Dermis blood vessel endothelial cell (primary cell): ENCODE measurements at regions not wholly inside any gene's neighbourhood (a gene's known extent, or its start where the extent isn't known, plus 50 kb on each side); places are given as distances from the start of the nearest gene placed in this dataset.

Experiments used
- DNase-seq: peaks from one replicate; pipeline ENCODE4 v3.0.0; 2010

GRCh38 chr7:1321411-1322239, 89.0 kb downstream of the UNCX start:
- DNase-seq = no peak

GRCh38 chr7:1322240-1323110, 89.8 kb downstream of the UNCX start:
- no peak for DNase-seq

- no peak for DNase-seq
Observed at GRCh38 chr7:1323178-1324027, 90.7 kb downstream of the UNCX start.

- DNase-seq = no peak
Observed at GRCh38 chr7:1324028-1324900, 91.6 kb downstream of the UNCX start.

- DNase-seq = no peak
Observed at GRCh38 chr7:1325246-1325645, 92.6 kb downstream of the UNCX start.

GRCh38 chr7:1325646-1326510, 93.2 kb downstream of the UNCX start:
- no peak for DNase-seq

- DNase-seq = no peak
Observed at GRCh38 chr7:1326511-1326785, 93.8 kb downstream of the UNCX start.

- DNase-seq = no peak
Observed at GRCh38 chr7:1329261-1329660, 96.6 kb downstream of the UNCX start.

GRCh38 chr7:1329966-1330800, 97.5 kb downstream of the UNCX start:
- DNase-seq = no peak

- DNase-seq = no peak
Observed at GRCh38 chr7:1330801-1331425, 98.2 kb downstream of the UNCX start.

GRCh38 chr7:1331561-1332467, 99.1 kb downstream of the UNCX start:
- DNase-seq = no peak

- no peak for DNase-seq
Observed at GRCh38 chr7:1336509-1336908, 103.8 kb downstream of the UNCX start.

- no peak for DNase-seq
Observed at GRCh38 chr7:1339611-1340010, 106.9 kb downstream of the UNCX start.

- no peak for DNase-seq
Observed at GRCh38 chr7:1340031-1340430, 107.4 kb downstream of the UNCX start.

- no peak for DNase-seq
Observed at GRCh38 chr7:1340461-1341360, 108.0 kb downstream of the UNCX start.

- DNase-seq = no peak
Observed at GRCh38 chr7:1341361-1342089, 108.9 kb downstream of the UNCX start.
